Hepatocyte (in vitro differentiated cells): ENCODE measurements at regions not wholly inside any gene's neighbourhood (a gene's known extent, or its start where the extent isn't known, plus 50 kb on each side); places are given as distances from the start of the nearest gene placed in this dataset.

Experiments used
- EZH2phosphoT487 ChIP-seq: fragments of 200-600 bp; sonication (generic); IDR thresholded peaks from one replicate; pipeline ENCODE4 v1.6.1; 2018; ENCODE audit warnings: antibody characterized with exemption, mild to moderate bottlenecking, low read depth, moderate library complexity; ENCODE audit not compliant: unreplicated experiment, severe bottlenecking
- TF ChIP-seq, protein P1 (sequence below): fragments of 200-600 bp; sonication (generic); IDR thresholded peaks from 2 replicates; pipeline ENCODE4 v1.5.1; 2016; ENCODE audit warnings: antibody characterized with exemption, mild to moderate bottlenecking; ENCODE audit not compliant: poor library complexity

DNA sequence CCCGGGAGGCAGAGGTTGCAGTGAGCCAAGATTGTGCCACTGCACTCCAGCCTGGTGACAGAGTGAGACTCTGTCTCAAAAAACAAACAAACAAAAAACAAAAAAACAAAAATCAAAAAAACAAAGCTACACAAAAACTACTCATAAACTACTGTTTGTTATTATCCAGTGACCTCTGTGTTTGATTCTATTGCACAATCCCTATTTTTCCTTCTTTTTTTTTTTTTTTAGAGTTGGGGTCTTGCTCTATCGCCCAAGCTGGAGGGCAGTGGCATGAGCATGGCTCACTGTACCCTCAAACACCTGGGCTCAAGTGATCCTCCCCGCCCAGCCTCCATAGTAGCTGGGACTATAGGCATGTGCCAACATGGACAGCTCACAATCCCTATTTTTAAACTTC lies 92.7 kb downstream of the FAM217A start:
- TF ChIP-seq, protein P1, sequence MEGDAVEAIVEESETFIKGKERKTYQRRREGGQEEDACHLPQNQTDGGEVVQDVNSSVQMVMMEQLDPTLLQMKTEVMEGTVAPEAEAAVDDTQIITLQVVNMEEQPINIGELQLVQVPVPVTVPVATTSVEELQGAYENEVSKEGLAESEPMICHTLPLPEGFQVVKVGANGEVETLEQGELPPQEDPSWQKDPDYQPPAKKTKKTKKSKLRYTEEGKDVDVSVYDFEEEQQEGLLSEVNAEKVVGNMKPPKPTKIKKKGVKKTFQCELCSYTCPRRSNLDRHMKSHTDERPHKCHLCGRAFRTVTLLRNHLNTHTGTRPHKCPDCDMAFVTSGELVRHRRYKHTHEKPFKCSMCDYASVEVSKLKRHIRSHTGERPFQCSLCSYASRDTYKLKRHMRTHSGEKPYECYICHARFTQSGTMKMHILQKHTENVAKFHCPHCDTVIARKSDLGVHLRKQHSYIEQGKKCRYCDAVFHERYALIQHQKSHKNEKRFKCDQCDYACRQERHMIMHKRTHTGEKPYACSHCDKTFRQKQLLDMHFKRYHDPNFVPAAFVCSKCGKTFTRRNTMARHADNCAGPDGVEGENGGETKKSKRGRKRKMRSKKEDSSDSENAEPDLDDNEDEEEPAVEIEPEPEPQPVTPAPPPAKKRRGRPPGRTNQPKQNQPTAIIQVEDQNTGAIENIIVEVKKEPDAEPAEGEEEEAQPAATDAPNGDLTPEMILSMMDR = no peak
- no peak for TF ChIP-seq EZH2phosphoT487
